Stomach (tissue), 4 donors: ENCODE measurements at regions not wholly inside any gene's neighbourhood (a gene's known extent, or its start where the extent isn't known, plus 50 kb on each side); places are given as distances from the start of the nearest gene placed in this dataset.

ENCODE experiments used
- CTCF ChIP-seq, 7 experiments: fragments of 450-650 bp in 4 of 7; fragments of 200-600 bp in 3 of 7; sonication (generic) in 3 of 7; IDR thresholded peaks; one replicate each; pipeline ENCODE4 v1.5.1; 2016 to 2019; ENCODE audit warnings: antibody characterized with exemption in 7 of 7, control low read depth in 2 of 7, mild to moderate bottlenecking in 1 of 7
- POLR2A ChIP-seq, 4 donors: fragments of 450-650 bp; IDR thresholded peaks; one replicate each; pipeline ENCODE4 v1.6.1; 2016; ENCODE audit warnings: antibody characterized with exemption in 4 of 4, control low read depth in 2 of 4, mild to moderate bottlenecking in 1 of 4, moderate library complexity in 1 of 4

GRCh38 chr14:87207756-87208155 lies 785.2 kb downstream of the GALC start:
- TF ChIP-seq CTCF (IDR thresholded peaks at IDR 0.05) (no peak), POLR2A (IDR thresholded peaks at IDR 0.05) (no peak)
